HepG2 (cell line): ENCODE measurements at regions not wholly inside any gene's neighbourhood (a gene's known extent, or its start where the extent isn't known, plus 50 kb on each side); places are given as distances from the start of the nearest gene placed in this dataset.

Experiments used
- ATAC-seq: fragments of 200-7000 bp; cut with Tn5 transposase; 3 replicates; pipeline ENCODE4 v1.9.1; 2020; ENCODE audit warnings: mild to moderate bottlenecking, moderate library complexity
- BruUV-seq: library from RNA; stranded (reverse); fragments of 400-500 nt; replicated peaks from 2 replicates; lab custom pipeline; 2021; lab: Mats Ljungman, UMichigan
- CTCF ChIA-PET: fragments of 300-600 bp; formaldehyde crosslinking; extraction: SDS; loops from one replicate; lab custom pipeline; 2021; ENCODE audit warnings: low total read pairs, inconsistent platforms, low intra/inter-chr PET ratio; lab: Yijun Ruan, JAX
- POLR2A ChIA-PET: fragments of 350-600 bp; sonication (Branson Sonifier 250); formaldehyde crosslinking; loops from one replicate; lab custom pipeline; 2020; ENCODE audit warnings: antibody characterized with exemption, inconsistent platforms; lab: Yijun Ruan, JAX
- DNase-seq: peaks from one replicate; pipeline ENCODE4 v3.0.0-alpha.2; 2015; ENCODE audit warnings: low spot score
- FAIRE-seq: peaks from 3 replicates; lab custom pipeline; 2011; peaks lifted over from hg19 to GRCh38; lab: Jason Lieb, UNC
- H2AFZ ChIP-seq: one replicate; pipeline ENCODE4 v1.6.1; 2011; ENCODE audit warnings: low read length, inconsistent platforms
- H3K27ac ChIP-seq: fragments of 300-600 bp; 3 replicates; pipeline ENCODE4 v1.8.0; 2011; ENCODE audit warnings: mixed run types, mild to moderate bottlenecking, mixed read lengths, low read length, inconsistent platforms; ENCODE audit not compliant: insufficient read depth; ENCODE audit errors: extremely low read length
- H3K27me3 ChIP-seq, 2 experiments: fragments of 200-600 bp in 1 of 2; 2 replicates in 1 of 2; 3 replicates in 1 of 2; pipeline versions ENCODE4 v1.6.0 to v1.8.0; 2011; ENCODE audit warnings: low read length in 2 of 2, mild to moderate bottlenecking in 2 of 2, moderate library complexity in 2 of 2, inconsistent platforms in 1 of 2; ENCODE audit not compliant: insufficient read depth in 2 of 2, control insufficient read depth in 1 of 2
- H3K36me3 ChIP-seq, 2 experiments: fragments of 200-600 bp in 1 of 2; replicated peaks in 1 of 2; 2 replicates in 1 of 2; 3 replicates in 1 of 2; pipeline versions ENCODE4 v1.5.1 to v1.8.0; 2011; ENCODE audit warnings: low read length in 2 of 2, inconsistent platforms in 1 of 2; ENCODE audit not compliant: insufficient read depth in 2 of 2, control insufficient read depth in 1 of 2
- H3K4me1 ChIP-seq: 2 replicates; pipeline ENCODE4 v1.5.1; 2012; ENCODE audit warnings: low read length, inconsistent platforms; ENCODE audit not compliant: insufficient read depth
- H3K4me2 ChIP-seq: 2 replicates; pipeline ENCODE4 v1.6.0; 2011; ENCODE audit warnings: low read depth, low read length, inconsistent platforms
- H3K4me3 ChIP-seq, 3 experiments: fragments of 200-600 bp in 1 of 3; sonication (generic), shearing (Covaris generic) in 1 of 3; replicated peaks in 1 of 3; 2 replicates each; pipeline ENCODE4 v1.5.1; 2011 to 2016; ENCODE audit warnings: low read length in 3 of 3, inconsistent platforms in 2 of 3, low read depth in 2 of 3, mild to moderate bottlenecking in 2 of 3, control low read depth in 1 of 3, mixed read lengths in 1 of 3; ENCODE audit not compliant: insufficient read depth in 1 of 3
- H3K79me2 ChIP-seq: one replicate; pipeline ENCODE4 v1.6.1; 2011; ENCODE audit warnings: low read length, inconsistent platforms; ENCODE audit not compliant: insufficient read depth
- H3K9ac ChIP-seq: 2 replicates; pipeline ENCODE4 v1.6.0; 2011; ENCODE audit warnings: mild to moderate bottlenecking, low read depth, low read length, inconsistent platforms; ENCODE audit not compliant: insufficient read depth
- H3K9me3 ChIP-seq: 2 replicates; pipeline ENCODE4 v1.5.1; 2012; ENCODE audit warnings: mild to moderate bottlenecking, low read length
- H4K20me1 ChIP-seq: 2 replicates; pipeline ENCODE4 v1.6.0; 2011; ENCODE audit warnings: inconsistent platforms, mild to moderate bottlenecking, low read length, moderate library complexity; ENCODE audit not compliant: insufficient read depth
- FOXA1 ChIP-seq, 2 experiments: fragments of 450-650 bp in 1 of 2; sonication (generic) in 1 of 2; formaldehyde crosslinking in 1 of 2; IDR thresholded peaks; 2 replicates each; pipeline versions ENCODE4 v1.4.0 to v1.6.1; 2016 to 2020; ENCODE audit warnings: missing genetic modification reagents in 1 of 2
- HMG20B ChIP-seq: conservative IDR thresholded peaks from 2 replicates; pipeline ENCODE4 v1.6.1; 2016; ENCODE audit warnings: missing genetic modification reagents, missing compliant biosample characterization
- HMGA1 ChIP-seq: sonication (generic); formaldehyde crosslinking; conservative IDR thresholded peaks from 2 replicates; pipeline ENCODE4 v1.4.0; 2020; ENCODE audit warnings: missing genetic modification reagents
- ISX ChIP-seq: sonication (generic); formaldehyde crosslinking; conservative IDR thresholded peaks from 2 replicates; pipeline ENCODE4 v1.5.0; 2020; ENCODE audit warnings: missing genetic modification reagents
- MED1 ChIP-seq: sonication (generic); formaldehyde crosslinking; IDR thresholded peaks from 2 replicates; pipeline ENCODE4 v1.4.0; 2020; ENCODE audit warnings: missing genetic modification reagents
- NONO ChIP-seq, 2 experiments: fragments of 450-650 bp in 1 of 2; sonication (generic) in 1 of 2; formaldehyde crosslinking in 1 of 2; IDR thresholded peaks in 1 of 2; conservative IDR thresholded peaks in 1 of 2; 2 replicates each; pipeline versions ENCODE4 v1.6.1 to v1.8.0; 2017 to 2022; ENCODE audit warnings: mild to moderate bottlenecking in 1 of 2, missing genetic modification reagents in 1 of 2, moderate library complexity in 1 of 2
- SIN3B ChIP-seq: fragments of 150-350 bp; IDR thresholded peaks from 2 replicates; pipeline ENCODE4 v1.6.1; 2014; ENCODE audit warnings: low read length
- TERF1 ChIP-seq: sonication (generic); formaldehyde crosslinking; IDR thresholded peaks from 2 replicates; pipeline ENCODE4 v1.8.0; 2022; ENCODE audit warnings: mild to moderate bottlenecking, missing genetic modification reagents, moderate library complexity
- ZIK1 ChIP-seq: sonication (generic); formaldehyde crosslinking; IDR thresholded peaks from 2 replicates; pipeline ENCODE4 v1.5.0; 2020; ENCODE audit warnings: mild to moderate bottlenecking, low read depth, missing genetic modification reagents, borderline replicate concordance
- ZNF557 ChIP-seq: sonication (generic); formaldehyde crosslinking; IDR thresholded peaks from 2 replicates; pipeline ENCODE4 v1.4.0; 2020; ENCODE audit warnings: missing genetic modification reagents
- ZNF678 ChIP-seq: sonication (generic); formaldehyde crosslinking; IDR thresholded peaks from 2 replicates; pipeline ENCODE4 v1.4.0; 2020; ENCODE audit warnings: mild to moderate bottlenecking, missing genetic modification reagents
- ZNF766 ChIP-seq: sonication (generic); formaldehyde crosslinking; IDR thresholded peaks from 2 replicates; pipeline ENCODE4 v1.5.0; 2020; ENCODE audit warnings: missing genetic modification reagents, borderline replicate concordance
- ZSCAN31 ChIP-seq: sonication (generic); formaldehyde crosslinking; IDR thresholded peaks from 2 replicates; pipeline ENCODE4 v1.5.0; 2020; ENCODE audit warnings: low read depth, mild to moderate bottlenecking, missing genetic modification reagents
- WGBS: methylation state at CpG from one replicate; pipeline ENCODE4 v1.1.6; 2017; ENCODE audit warnings: low lambda C conversion rate; 5-methylcytosine and 5-hydroxymethylcytosine counted together
- in situ Hi-C: cut with HindIII; loops from 2 replicates; pipeline ENCODE4 v1.10.0; 2017; ENCODE audit warnings: low pct_unique_long_range_greater_than_20kb; ENCODE audit not compliant: extremely low pct_ligation_motif_present
- intact Hi-C: fragments of 100-400 bp; cut with micrococcal nuclease; formaldehyde crosslinking; loops from one replicate; pipeline ENCODE4 v1.10.0; 2022; ENCODE audit not compliant: unreplicated experiment

DNA sequence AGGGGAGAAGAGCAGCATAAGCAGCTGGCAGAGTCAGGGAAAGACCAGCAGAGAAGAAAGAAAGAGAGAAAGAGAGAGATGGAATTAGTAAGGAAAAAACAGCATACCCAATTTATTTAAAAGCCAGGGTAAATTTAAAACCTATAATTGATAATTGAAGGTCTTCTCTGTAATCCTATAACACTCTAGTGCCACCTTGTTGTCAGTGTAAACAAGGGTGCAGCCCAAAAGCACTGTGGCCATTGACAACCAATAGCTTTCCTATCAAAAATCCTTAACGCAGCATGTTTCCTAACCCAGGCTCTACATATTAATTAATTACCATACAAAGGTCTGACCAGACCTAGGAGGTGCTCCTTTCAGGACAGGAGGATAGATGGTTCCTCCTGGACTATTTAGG lies 447.2 kb upstream of the HSFY2 start:
- ATAC-seq (no peak), DNase-seq (no peak), FAIRE-seq (no peak)
- Histone ChIP-seq H3K4me1 (no peaks in the 10 kb centered on the region), H3K4me3 (no peak overlapping the region), H3K4me2 (no peak overlapping the region), H2AFZ (no peak overlapping the region), H3K36me3 (no peaks in the 10 kb centered on the region), H3K9ac (no peak overlapping the region), H3K27me3 (no peaks in the 10 kb centered on the region), H3K27ac (no peak overlapping the region), H3K9me3 (peaks cover 5% of the 10 kb centered on the region; the same call in 1 of the 2 replicates), H4K20me1 (no peaks in the 10 kb centered on the region), H3K79me2 (no peaks in the 10 kb centered on the region)
- BruUV-seq = no TSS peak
- POLR2A ChIA-PET = no interaction called here
- WGBS = 0% methylated on average over 1 of the region's 1 CpG
- intact Hi-C loops = no loop called here
- CTCF ChIA-PET = no interaction called here
- in situ Hi-C loops = no loop called here
- no peak for TF ChIP-seq HMG20B (CRISPR knock-in tag)
- TF ChIP-seq ZNF766 (CRISPR knock-in tag) = no peak
- TF ChIP-seq MED1 (CRISPR knock-in tag) = no peak
- TF ChIP-seq FOXA1 (IDR thresholded peaks at IDR 0.05) = no peak
- no peak for TF ChIP-seq FOXA1 (CRISPR knock-in tag; IDR thresholded peaks at IDR 0.05)
- no peak for TF ChIP-seq ZNF557 (CRISPR knock-in tag)
- no peak for TF ChIP-seq SIN3B
- TF ChIP-seq NONO (IDR thresholded peaks at IDR 0.05) = no peak
- TF ChIP-seq NONO (CRISPR knock-in tag; conservative IDR thresholded peaks at IDR 0.05) = no peak
- no peak for TF ChIP-seq ZIK1 (CRISPR knock-in tag)
- no peak for TF ChIP-seq ISX (CRISPR knock-in tag)
- no peak for TF ChIP-seq ZNF678 (CRISPR knock-in tag)
- no peak for TF ChIP-seq HMGA1 (CRISPR knock-in tag)
- no peak for TF ChIP-seq ZSCAN31
- no peak for TF ChIP-seq TERF1 (CRISPR knock-in tag)
